OCI-LY7 (cell line): ENCODE measurements at regions not wholly inside any gene's neighbourhood (a gene's known extent, or its start where the extent isn't known, plus 50 kb on each side); places are given as distances from the start of the nearest gene placed in this dataset.

ENCODE experiments used
- CTCF ChIP-seq: fragments of 200-600 bp; sonication (generic); conservative IDR thresholded peaks from 2 replicates; pipeline ENCODE4 v1.5.1; 2014; ENCODE audit warnings: mild to moderate bottlenecking, antibody characterized with exemption, low read length, moderate library complexity, mixed read lengths
- EZH2phosphoT487 ChIP-seq: fragments of 200-600 bp; sonication (generic); IDR thresholded peaks from 2 replicates; pipeline ENCODE4 v1.6.1; 2018; ENCODE audit warnings: low read depth, borderline replicate concordance, mild to moderate bottlenecking, mixed run types, antibody characterized with exemption, low read length, moderate library complexity, mixed read lengths

GRCh38 chr1:244212797-244213475 lies 161.9 kb downstream of the ZBTB18 start:
- TF ChIP-seq CTCF (no peak), EZH2phosphoT487 (no peak)
